K562 (cell line): ENCODE measurements at regions not wholly inside any gene's neighbourhood (a gene's known extent, or its start where the extent isn't known, plus 50 kb on each side); places are given as distances from the start of the nearest gene placed in this dataset.
A peak's percentile ranks its signal among the peaks of the same experiment; 100 is the strongest.

ENCODE experiments used
- ATAC-seq: fragments of 200-7000 bp; cut with Tn5 transposase; 3 replicates; pipeline ENCODE4 v1.9.1; 2020; ENCODE audit warnings: moderate library complexity
- BruUV-seq: library from RNA; stranded (reverse); fragments of 400-500 nt; replicated peaks from 2 replicates; lab custom pipeline; 2021; lab: Mats Ljungman, UMichigan
- CTCF ChIA-PET: fragments of 300-600 bp; formaldehyde crosslinking; extraction: SDS; loops from one replicate; lab custom pipeline; 2021; ENCODE audit warnings: low intra/inter-chr PET ratio; lab: Yijun Ruan, JAX
- POLR2A ChIA-PET: fragments of 300-600, 350-650 bp; sonication (Branson Sonifier 250); formaldehyde crosslinking; extraction: SDS; loops from one replicate; lab custom pipeline; 2021; ENCODE audit warnings: antibody characterized with exemption, inconsistent platforms; lab: Yijun Ruan, JAX
- DNase-seq, 4 experiments: peaks; one replicate each; pipeline versions ENCODE4 v3.0.0 to v3.0.0-alpha.2; 2011 to 2018; ENCODE audit warnings: low spot score in 3 of 4, mixed read lengths in 3 of 4; ENCODE audit errors: extremely low read depth in 1 of 4
- FAIRE-seq: peaks from 2 replicates; lab custom pipeline; 2011; peaks lifted over from hg19 to GRCh38; lab: Jason Lieb, UNC
- H2AFZ ChIP-seq: 2 replicates; pipeline ENCODE4 v1.6.0; 2011; ENCODE audit warnings: low read depth, low read length, control low read depth, inconsistent platforms
- H3K27ac ChIP-seq: fragments of 200-600 bp; 3 replicates; pipeline ENCODE4 v1.8.0; 2011; ENCODE audit warnings: low read depth, mild to moderate bottlenecking, control low read depth, inconsistent platforms, low read length, moderate library complexity, mixed read lengths; ENCODE audit errors: extremely low read depth
- H3K27me3 ChIP-seq, 2 experiments: fragments of 300-600 bp in 1 of 2; 2 replicates in 1 of 2; 3 replicates in 1 of 2; pipeline versions ENCODE4 v1.6.0 to v1.8.0; 2011; ENCODE audit warnings: inconsistent platforms in 2 of 2, low read length in 2 of 2, mild to moderate bottlenecking in 1 of 2, mixed read lengths in 1 of 2, moderate library complexity in 1 of 2; ENCODE audit not compliant: control insufficient read depth in 2 of 2, insufficient read depth in 2 of 2
- H3K36me3 ChIP-seq: fragments of 300-600 bp; 3 replicates; pipeline ENCODE4 v1.8.0; 2011; ENCODE audit warnings: mild to moderate bottlenecking, low read length, inconsistent platforms; ENCODE audit not compliant: control insufficient read depth, insufficient read depth
- H3K4me1 ChIP-seq, 2 experiments: fragments of 200-600 bp in 1 of 2; replicated peaks in 1 of 2; 2 replicates in 1 of 2; 3 replicates in 1 of 2; pipeline versions ENCODE4 v1.5.1 to v1.8.0; 2011; ENCODE audit warnings: inconsistent platforms in 2 of 2, low read length in 2 of 2, mild to moderate bottlenecking in 1 of 2, mixed read lengths in 1 of 2, moderate library complexity in 1 of 2; ENCODE audit not compliant: control insufficient read depth in 2 of 2, insufficient read depth in 2 of 2
- H3K4me2 ChIP-seq: 2 replicates; pipeline ENCODE4 v1.6.1; 2011; ENCODE audit warnings: low read length, control low read depth, inconsistent platforms, mixed read lengths; ENCODE audit not compliant: insufficient read depth
- H3K4me3 ChIP-seq: fragments of 200-600 bp; sonication (generic), shearing (Covaris generic); 2 replicates; pipeline ENCODE4 v1.5.1; 2016; ENCODE audit warnings: control low read depth, inconsistent platforms
- H3K79me2 ChIP-seq: fragments of 200-600 bp; 3 replicates; pipeline ENCODE4 v1.8.0; 2011; ENCODE audit warnings: low read length, inconsistent platforms; ENCODE audit not compliant: control insufficient read depth, insufficient read depth
- H3K9ac ChIP-seq, 2 experiments: 2 replicates each; pipeline versions ENCODE4 v1.6.0 to v1.6.1; 2011; ENCODE audit warnings: low read depth in 2 of 2, low read length in 2 of 2, control low read depth in 1 of 2, inconsistent platforms in 1 of 2, mild to moderate bottlenecking in 1 of 2, mixed read lengths in 1 of 2; ENCODE audit not compliant: insufficient read depth in 1 of 2
- H3K9me1 ChIP-seq: one replicate; pipeline ENCODE4 v1.6.0; 2011; ENCODE audit warnings: inconsistent platforms, mild to moderate bottlenecking, low read length, moderate library complexity; ENCODE audit not compliant: control insufficient read depth, insufficient read depth
- H3K9me3 ChIP-seq: replicated peaks from 2 replicates; pipeline ENCODE4 v1.5.1; 2011; ENCODE audit warnings: low read depth, low read length, inconsistent platforms; ENCODE audit not compliant: control insufficient read depth, insufficient read depth
- H4K20me1 ChIP-seq: replicated peaks from 2 replicates; pipeline ENCODE4 v1.6.1; 2011; ENCODE audit warnings: low read length, inconsistent platforms, mixed read lengths; ENCODE audit not compliant: control insufficient read depth, insufficient read depth
- C11orf30 ChIP-seq: fragments of 450-650 bp; IDR thresholded peaks from 2 replicates; pipeline ENCODE4 v1.6.1; 2016; ENCODE audit warnings: low read depth, mild to moderate bottlenecking
- CHD4 ChIP-seq: fragments of 200-600 bp; sonication (generic); IDR thresholded peaks from 3 replicates; pipeline ENCODE4 v1.6.1; 2012; ENCODE audit warnings: low read depth, mild to moderate bottlenecking, mixed read lengths, low read length, inconsistent platforms; ENCODE audit not compliant: insufficient read depth, insufficient replicate concordance, poor library complexity, severe bottlenecking
- GABPB1 ChIP-seq: sonication (generic); formaldehyde crosslinking; IDR thresholded peaks from 2 replicates; pipeline ENCODE4 v1.8.0; 2022; ENCODE audit warnings: mild to moderate bottlenecking, missing genetic modification reagents
- HDAC1 ChIP-seq, 2 experiments: fragments of 450-650 bp; IDR thresholded peaks; 2 replicates each; pipeline ENCODE4 v1.6.1; 2016 to 2017; ENCODE audit warnings: inconsistent platforms in 1 of 2, mild to moderate bottlenecking in 1 of 2, moderate library complexity in 1 of 2
- ILK ChIP-seq: fragments of 450-650 bp; IDR thresholded peaks from 2 replicates; pipeline ENCODE4 v1.6.1; 2016; ENCODE audit warnings: missing genetic modification characterization, low read depth, mild to moderate bottlenecking, missing compliant biosample characterization, moderate library complexity, borderline replicate concordance
- KHSRP ChIP-seq: fragments of 450-650 bp; IDR thresholded peaks from 2 replicates; pipeline ENCODE4 v1.6.1; 2017
- MAFF ChIP-seq: IDR thresholded peaks from 2 replicates; pipeline ENCODE4 v1.6.1; 2012; ENCODE audit warnings: low read length, improper control_type of control experiment
- MAFG ChIP-seq: fragments of 450-650 bp; conservative IDR thresholded peaks from 2 replicates; pipeline ENCODE4 v1.6.1; 2016; ENCODE audit warnings: missing genetic modification characterization, missing compliant biosample characterization
- MAFK ChIP-seq: IDR thresholded peaks from 2 replicates; pipeline ENCODE4 v1.6.1; 2011; ENCODE audit warnings: low read length, improper control_type of control experiment
- MED1 ChIP-seq: sonication (generic); formaldehyde crosslinking; IDR thresholded peaks from 2 replicates; pipeline ENCODE4 v1.8.1; 2023; ENCODE audit warnings: missing genetic modification reagents, borderline replicate concordance
- NCOA4 ChIP-seq: fragments of 450-650 bp; IDR thresholded peaks from 2 replicates; pipeline ENCODE4 v1.6.1; 2018; ENCODE audit warnings: mild to moderate bottlenecking; ENCODE audit not compliant: partially characterized antibody
- SNRNP70 ChIP-seq: fragments of 200-400 bp; formaldehyde crosslinking; optimal IDR thresholded peaks from 2 replicates; pipeline ENCODE3; 2017; ENCODE audit warnings: low read depth, low read length
- SP1 ChIP-seq: sonication (generic); formaldehyde crosslinking; IDR thresholded peaks from 2 replicates; pipeline ENCODE4 v1.8.1; 2022; ENCODE audit warnings: mild to moderate bottlenecking, missing genetic modification reagents
- TBP ChIP-seq: optimal IDR thresholded peaks from 2 replicates; pipeline ENCODE3; 2011; ENCODE audit warnings: low read depth, low read length, improper control_type of control experiment
- TGIF2 ChIP-seq: sonication (generic); formaldehyde crosslinking; IDR thresholded peaks from 2 replicates; pipeline ENCODE4 v1.8.1; 2022; ENCODE audit warnings: mild to moderate bottlenecking, missing genetic modification reagents, moderate library complexity
- ZBTB7A ChIP-seq: IDR thresholded peaks from 2 replicates; pipeline ENCODE4 v1.6.1; 2011; ENCODE audit warnings: low read depth, mild to moderate bottlenecking, low read length, moderate library complexity, borderline replicate concordance; ENCODE audit not compliant: control insufficient read depth
- ZEB2 ChIP-seq: fragments of 450-650 bp; IDR thresholded peaks from 2 replicates; pipeline ENCODE4 v1.6.1; 2016
- ZNF143 ChIP-seq: sonication (generic); formaldehyde crosslinking; IDR thresholded peaks from 2 replicates; pipeline ENCODE4 v1.9.0; 2022; ENCODE audit warnings: mild to moderate bottlenecking, missing genetic modification reagents
- ZNF165 ChIP-seq: fragments of 250-450 bp; sonication (Bioruptor Pico); IDR thresholded peaks from 2 replicates; pipeline ENCODE4 v1.4.0; 2020; ENCODE audit warnings: borderline replicate concordance
- ZNF24 ChIP-seq: fragments of 450-650 bp; IDR thresholded peaks from 2 replicates; pipeline ENCODE4 v1.6.1; 2016
- ZNF316 ChIP-seq: fragments of 450-650 bp; IDR thresholded peaks from 2 replicates; pipeline ENCODE4 v1.6.1; 2016
- ZNF583 ChIP-seq: fragments of 250-450 bp; sonication (Bioruptor Pico); IDR thresholded peaks from 2 replicates; pipeline ENCODE4 v1.4.0; 2020
- WGBS: fragments of 100-300 bp; shearing (Covaris generic); methylation state at CpG from one replicate; pipeline ENCODE4 v1.1.6; 2016; ENCODE audit warnings: low coverage, mixed read lengths; ENCODE audit not compliant: insufficient coverage; ENCODE audit errors: missing lambda C conversion rate; 5-methylcytosine and 5-hydroxymethylcytosine counted together
- in situ Hi-C: fragments of 300-500 bp; cut with MboI; formaldehyde crosslinking; loops from 4 replicates; pipeline ENCODE4 v1.15.0; 2018; ENCODE audit warnings: inconsistent platforms, mixed read lengths
- intact Hi-C: fragments of 100-400 bp; cut with micrococcal nuclease; formaldehyde crosslinking; loops from 2 replicates; pipeline ENCODE4 v1.14.2; 2022
- TF ChIP-seq, protein P1 (sequence below), 3 experiments: fragments of 200-800 bp in 1 of 3; sonication (Bioruptor generic) in 1 of 3; sonication (generic) in 1 of 3; formaldehyde crosslinking in 1 of 3; IDR thresholded peaks; 2 replicates each; pipeline versions ENCODE4 v1.6.1 to v1.8.0; 2016 to 2022; ENCODE audit warnings: mild to moderate bottlenecking in 2 of 3, missing compliant biosample characterization in 2 of 3, missing genetic modification characterization in 2 of 3, missing genetic modification reagents in 1 of 3
- TF ChIP-seq, protein P2 (sequence below): sonication (generic); formaldehyde crosslinking; IDR thresholded peaks from 2 replicates; pipeline ENCODE4 v1.8.0; 2022; ENCODE audit warnings: mild to moderate bottlenecking, missing genetic modification reagents, borderline replicate concordance

DNA sequence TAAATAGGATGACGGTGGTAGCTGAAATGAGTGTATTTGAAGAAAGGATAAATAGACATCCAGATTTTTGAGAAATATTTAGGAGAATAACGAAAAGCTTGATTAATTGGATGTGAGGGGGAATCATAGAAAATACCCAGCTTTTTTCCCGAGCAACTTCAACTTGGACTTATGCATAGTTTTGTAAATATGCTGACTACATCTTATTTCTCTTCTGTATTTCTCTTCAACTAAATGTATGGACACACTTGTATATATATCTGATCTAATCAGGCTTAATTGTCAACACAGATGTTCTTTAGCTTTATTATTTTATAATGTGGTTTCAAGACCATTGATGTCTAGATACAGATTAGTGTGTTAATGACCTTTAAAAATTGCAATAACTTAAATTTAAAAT is 685.0 kb downstream of the SLITRK1 start:
- no peaks in the 10 kb centered on the region for H3K79me2 ChIP-seq
- no peaks in the 10 kb centered on the region for H3K9me1 ChIP-seq
- FAIRE-seq, result no peak
- no peak overlapping the region for H2AFZ ChIP-seq
- no peak for ATAC-seq
- no peak overlapping the region for H3K4me3 ChIP-seq
- no peaks in the 10 kb centered on the region for H4K20me1 ChIP-seq
- 3% methylated on average over 3 of the region's 3 CpGs for WGBS
- no peaks in the 10 kb centered on the region for H3K36me3 ChIP-seq
- no peak overlapping the region for H3K27ac ChIP-seq
- H3K4me2 ChIP-seq, result no peak overlapping the region
- no peaks in the 10 kb centered on the region for H3K9me3 ChIP-seq
- CTCF ChIA-PET, result no interaction called here
- in situ Hi-C loops, result no loop called here
- no peak for DNase-seq
- no peaks in the 10 kb centered on the region for H3K27me3 ChIP-seq
- intact Hi-C loops, result no loop called here
- no peaks in the 10 kb centered on the region for H3K4me1 ChIP-seq
- POLR2A ChIA-PET, result no interaction called here
- BruUV-seq, result no TSS peak
- H3K9ac ChIP-seq, result no peak overlapping the region
- TF ChIP-seq SNRNP70 (no peak), MAFF (peak; percentile 40), ZNF165 (CRISPR knock-in tag) (no peak), ZNF24 (no peak), ZNF583 (CRISPR knock-in tag) (no peak), NCOA4 (no peak), MED1 (CRISPR knock-in tag) (no peak), MAFG (tag) (0 out of 2 replicates have a peak, but pooled peaks have one; percentile 16), CHD4 (no peak), ZBTB7A (no peak), TBP (no peak), TGIF2 (CRISPR knock-in tag) (no peak), ZNF316 (peak; percentile 46; the same call in 1 of the 2 replicates), ZNF143 (CRISPR knock-in tag) (no peak), HDAC1 (IDR thresholded peaks at IDR 0.05) (no peak), ILK (tag) (no peak), ZEB2 (no peak), GABPB1 (CRISPR knock-in tag) (no peak), MAFK (peak; percentile 16; the same call in 1 of the 2 replicates), C11orf30 (peak; percentile 22; the same call in 1 of the 2 replicates), SP1 (CRISPR knock-in tag) (no peak), KHSRP (no peak)
- TF ChIP-seq, protein P1, sequence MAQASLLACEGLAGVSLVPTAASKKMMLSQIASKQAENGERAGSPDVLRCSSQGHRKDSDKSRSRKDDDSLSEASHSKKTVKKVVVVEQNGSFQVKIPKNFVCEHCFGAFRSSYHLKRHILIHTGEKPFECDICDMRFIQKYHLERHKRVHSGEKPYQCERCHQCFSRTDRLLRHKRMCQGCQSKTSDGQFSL (CRISPR knock-in tag; IDR thresholded peaks at IDR 0.05), result no peak
- TF ChIP-seq, protein P1 (tag; IDR thresholded peaks at IDR 0.05), result no peak
- TF ChIP-seq, protein P2, sequence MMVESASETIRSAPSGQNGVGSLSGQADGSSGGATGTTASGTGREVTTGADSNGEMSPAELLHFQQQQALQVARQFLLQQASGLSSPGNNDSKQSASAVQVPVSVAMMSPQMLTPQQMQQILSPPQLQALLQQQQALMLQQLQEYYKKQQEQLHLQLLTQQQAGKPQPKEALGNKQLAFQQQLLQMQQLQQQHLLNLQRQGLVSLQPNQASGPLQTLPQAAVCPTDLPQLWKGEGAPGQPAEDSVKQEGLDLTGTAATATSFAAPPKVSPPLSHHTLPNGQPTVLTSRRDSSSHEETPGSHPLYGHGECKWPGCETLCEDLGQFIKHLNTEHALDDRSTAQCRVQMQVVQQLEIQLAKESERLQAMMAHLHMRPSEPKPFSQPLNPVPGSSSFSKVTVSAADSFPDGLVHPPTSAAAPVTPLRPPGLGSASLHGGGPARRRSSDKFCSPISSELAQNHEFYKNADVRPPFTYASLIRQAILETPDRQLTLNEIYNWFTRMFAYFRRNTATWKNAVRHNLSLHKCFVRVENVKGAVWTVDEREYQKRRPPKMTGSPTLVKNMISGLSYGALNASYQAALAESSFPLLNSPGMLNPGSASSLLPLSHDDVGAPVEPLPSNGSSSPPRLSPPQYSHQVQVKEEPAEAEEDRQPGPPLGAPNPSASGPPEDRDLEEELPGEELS (CRISPR knock-in tag), result no peak
